Uterus (tissue), 2 donors: ENCODE measurements at regions not wholly inside any gene's neighbourhood (a gene's known extent, or its start where the extent isn't known, plus 50 kb on each side); places are given as distances from the start of the nearest gene placed in this dataset.
"Not testable (repeated sequence)": the region's sequence is repeated elsewhere in the genome, so short reads cannot be mapped to it uniquely, and the experiment has no call there.

ENCODE experiments used
- POLR2A ChIP-seq, 2 donors: fragments of 450-650 bp; IDR thresholded peaks; one replicate each; pipeline ENCODE4 v1.6.1; 2016; ENCODE audit warnings: antibody characterized with exemption in 2 of 2, mild to moderate bottlenecking in 1 of 2, moderate library complexity in 1 of 2
- TF ChIP-seq, protein P1 (sequence below), 4 experiments: fragments of 200-600 bp in 2 of 4; fragments of 450-650 bp in 2 of 4; sonication (generic) in 2 of 4; IDR thresholded peaks; one replicate each; pipeline ENCODE4 v1.5.1; 2016 to 2019; ENCODE audit warnings: antibody characterized with exemption in 4 of 4, mild to moderate bottlenecking in 2 of 4, moderate library complexity in 1 of 4

DNA sequence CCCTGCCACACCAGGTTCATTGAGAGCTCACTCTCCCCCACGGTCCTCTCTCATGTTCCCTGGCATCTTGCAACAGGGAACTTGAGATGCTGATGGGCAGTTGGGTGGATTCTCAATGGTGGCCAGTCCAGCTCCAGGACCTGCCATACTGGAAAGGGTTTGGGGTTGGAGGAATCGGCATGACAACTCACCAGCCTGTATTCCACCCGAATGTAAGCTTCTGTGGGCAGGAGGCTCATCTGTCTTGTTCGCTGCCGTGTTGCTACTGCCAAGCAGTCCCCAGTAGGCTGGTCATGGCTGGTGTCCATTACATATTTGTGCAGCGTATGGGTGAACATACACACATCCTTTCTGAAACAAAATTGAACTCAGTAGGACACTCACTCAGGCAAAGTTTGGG lies 72.5 kb downstream of the NPIPB5 start:
- TF ChIP-seq, protein P1, sequence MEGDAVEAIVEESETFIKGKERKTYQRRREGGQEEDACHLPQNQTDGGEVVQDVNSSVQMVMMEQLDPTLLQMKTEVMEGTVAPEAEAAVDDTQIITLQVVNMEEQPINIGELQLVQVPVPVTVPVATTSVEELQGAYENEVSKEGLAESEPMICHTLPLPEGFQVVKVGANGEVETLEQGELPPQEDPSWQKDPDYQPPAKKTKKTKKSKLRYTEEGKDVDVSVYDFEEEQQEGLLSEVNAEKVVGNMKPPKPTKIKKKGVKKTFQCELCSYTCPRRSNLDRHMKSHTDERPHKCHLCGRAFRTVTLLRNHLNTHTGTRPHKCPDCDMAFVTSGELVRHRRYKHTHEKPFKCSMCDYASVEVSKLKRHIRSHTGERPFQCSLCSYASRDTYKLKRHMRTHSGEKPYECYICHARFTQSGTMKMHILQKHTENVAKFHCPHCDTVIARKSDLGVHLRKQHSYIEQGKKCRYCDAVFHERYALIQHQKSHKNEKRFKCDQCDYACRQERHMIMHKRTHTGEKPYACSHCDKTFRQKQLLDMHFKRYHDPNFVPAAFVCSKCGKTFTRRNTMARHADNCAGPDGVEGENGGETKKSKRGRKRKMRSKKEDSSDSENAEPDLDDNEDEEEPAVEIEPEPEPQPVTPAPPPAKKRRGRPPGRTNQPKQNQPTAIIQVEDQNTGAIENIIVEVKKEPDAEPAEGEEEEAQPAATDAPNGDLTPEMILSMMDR (IDR thresholded peaks at IDR 0.05): not testable (repeated sequence)
- not testable (repeated sequence) for TF ChIP-seq POLR2A (IDR thresholded peaks at IDR 0.05)
